ENCODE measurements at regions not wholly inside any gene's neighbourhood (a gene's known extent, or its start where the extent isn't known, plus 50 kb on each side); places are given as distances from the start of the nearest gene placed in this dataset.
"Not testable (repeated sequence)": the region's sequence is repeated elsewhere in the genome, so short reads cannot be mapped to it uniquely, and the experiment has no call there.

DNA sequence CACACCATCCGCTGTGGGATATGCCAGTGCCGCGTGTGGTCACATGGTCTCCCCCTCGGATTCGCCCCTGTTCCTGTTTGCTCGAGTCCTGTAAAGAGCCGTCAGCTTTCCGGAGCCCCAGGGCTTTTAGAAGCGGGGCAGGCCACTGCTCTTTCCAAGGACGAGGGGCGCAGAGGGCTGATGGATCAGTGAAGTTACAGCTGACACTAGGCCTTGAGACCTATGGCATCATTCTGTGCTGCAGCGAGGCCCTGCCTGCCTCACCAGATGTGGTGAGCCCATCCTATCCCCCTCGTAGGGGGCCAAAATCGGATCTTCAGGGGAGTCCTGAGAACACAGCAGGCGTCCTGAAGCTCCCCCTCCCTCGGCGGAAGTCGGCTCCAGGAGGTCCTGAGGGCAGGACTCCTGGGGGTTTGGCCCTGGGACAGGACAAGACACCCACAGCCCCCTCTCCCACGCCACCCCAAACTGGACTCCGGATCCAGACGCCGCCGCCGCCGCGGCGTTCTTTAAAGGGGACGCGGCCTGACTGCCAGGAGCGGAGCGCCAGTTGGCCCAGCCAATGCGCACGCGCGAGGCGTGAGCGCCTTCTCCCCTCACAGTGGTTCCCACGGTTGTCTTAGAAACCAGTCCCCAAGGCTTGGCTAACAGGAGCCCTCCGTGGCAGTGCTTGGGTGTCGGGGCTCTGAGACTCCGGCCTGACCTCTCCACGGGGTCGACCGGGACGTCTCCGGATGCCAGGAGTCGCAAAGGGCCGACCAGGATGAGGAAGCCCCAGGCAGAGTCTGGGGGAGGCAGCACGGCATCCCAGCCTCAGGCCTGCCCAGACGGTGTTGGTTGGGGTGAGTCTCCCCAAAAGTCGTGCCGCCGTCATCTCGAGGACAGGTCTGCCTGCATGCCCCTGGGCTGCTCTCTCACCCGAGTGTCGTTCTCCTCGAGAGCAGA, 371.7 kb downstream of the ZNF716 start:
- DNase-seq = no peak
- peaks cover 60% of the 10 kb centered on the region for H3K27me3 ChIP-seq (ENCODE audit: insufficient read depth, low read depth)
- H3K4me1 ChIP-seq (replicated peaks; ENCODE audit: insufficient read depth) = no peaks in the 10 kb centered on the region
- no peaks in the 10 kb centered on the region for H3K36me3 ChIP-seq (ENCODE audit: low read depth)
- no peak for TF ChIP-seq EZH2 (IDR thresholded peaks at IDR 0.05; ENCODE audit: low read depth)
- TF ChIP-seq, protein P1, sequence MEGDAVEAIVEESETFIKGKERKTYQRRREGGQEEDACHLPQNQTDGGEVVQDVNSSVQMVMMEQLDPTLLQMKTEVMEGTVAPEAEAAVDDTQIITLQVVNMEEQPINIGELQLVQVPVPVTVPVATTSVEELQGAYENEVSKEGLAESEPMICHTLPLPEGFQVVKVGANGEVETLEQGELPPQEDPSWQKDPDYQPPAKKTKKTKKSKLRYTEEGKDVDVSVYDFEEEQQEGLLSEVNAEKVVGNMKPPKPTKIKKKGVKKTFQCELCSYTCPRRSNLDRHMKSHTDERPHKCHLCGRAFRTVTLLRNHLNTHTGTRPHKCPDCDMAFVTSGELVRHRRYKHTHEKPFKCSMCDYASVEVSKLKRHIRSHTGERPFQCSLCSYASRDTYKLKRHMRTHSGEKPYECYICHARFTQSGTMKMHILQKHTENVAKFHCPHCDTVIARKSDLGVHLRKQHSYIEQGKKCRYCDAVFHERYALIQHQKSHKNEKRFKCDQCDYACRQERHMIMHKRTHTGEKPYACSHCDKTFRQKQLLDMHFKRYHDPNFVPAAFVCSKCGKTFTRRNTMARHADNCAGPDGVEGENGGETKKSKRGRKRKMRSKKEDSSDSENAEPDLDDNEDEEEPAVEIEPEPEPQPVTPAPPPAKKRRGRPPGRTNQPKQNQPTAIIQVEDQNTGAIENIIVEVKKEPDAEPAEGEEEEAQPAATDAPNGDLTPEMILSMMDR (conservative IDR thresholded peaks at IDR 0.05) = no peak
- H3K9me2 ChIP-seq (ENCODE audit: insufficient read depth) = no peaks in the 10 kb centered on the region
- H3K4me2 ChIP-seq = no peak overlapping the region
- CTCF ChIA-PET = no interaction called here
- POLR2A ChIA-PET (ENCODE audit: unreplicated experiment) = no interaction called here
- intact Hi-C loops (cut with micrococcal nuclease; ENCODE audit: unreplicated experiment) = no loop called here
- H2AFZ ChIP-seq = no peak overlapping the region
- BruUV-seq (replicated peaks) = no TSS peak
- no peaks in the 10 kb centered on the region for H3F3A ChIP-seq (ENCODE audit: insufficient read depth, low read depth)
- no peaks in the 10 kb centered on the region for H3K79me2 ChIP-seq (ENCODE audit: low read depth)
- H3K9me3 ChIP-seq (ENCODE audit: insufficient read depth, low read depth) = no peaks in the 10 kb centered on the region
- H3K4me3 ChIP-seq = no peak overlapping the region
- no peak overlapping the region for H3K27ac ChIP-seq
- no peaks in the 10 kb centered on the region for H4K20me1 ChIP-seq (ENCODE audit: insufficient read depth)

DNA sequence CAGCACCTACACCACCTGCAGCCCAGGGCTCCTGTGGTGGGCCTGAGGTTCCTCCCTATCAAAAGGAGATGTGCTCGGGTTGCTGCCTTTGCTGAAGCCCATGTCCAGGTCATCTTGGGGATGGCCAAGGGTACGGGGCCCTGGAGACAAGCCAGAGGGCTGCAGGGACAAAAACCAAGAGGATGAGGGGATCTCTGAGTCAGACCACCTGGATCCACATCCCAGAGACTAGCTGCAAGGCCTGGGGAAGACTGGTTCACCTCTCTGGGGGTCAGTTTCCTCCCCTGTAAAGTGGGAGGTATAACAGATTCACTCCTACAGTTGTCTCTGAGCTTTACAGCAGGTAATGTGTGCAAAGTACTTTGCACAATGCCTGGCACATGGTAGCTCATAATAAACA, 376.6 kb downstream of the ZNF716 start:
- CTCF ChIA-PET; H3K4me3 ChIP-seq; H3K36me3 ChIP-seq (ENCODE audit: low read depth); H3K4me1 ChIP-seq (replicated peaks; ENCODE audit: insufficient read depth); H2AFZ ChIP-seq; H3K4me2 ChIP-seq; H3K9me2 ChIP-seq (ENCODE audit: insufficient read depth); BruUV-seq (replicated peaks); H3F3A ChIP-seq (ENCODE audit: insufficient read depth, low read depth); DNase-seq; H3K27ac ChIP-seq; H3K9me3 ChIP-seq (ENCODE audit: insufficient read depth, low read depth); H3K79me2 ChIP-seq (ENCODE audit: low read depth); H4K20me1 ChIP-seq (ENCODE audit: insufficient read depth); POLR2A ChIA-PET (ENCODE audit: unreplicated experiment); intact Hi-C loops (cut with micrococcal nuclease; ENCODE audit: unreplicated experiment): not testable (repeated sequence)
- peaks cover 22% of the 10 kb centered on the region for H3K27me3 ChIP-seq (ENCODE audit: insufficient read depth, low read depth)

DNA sequence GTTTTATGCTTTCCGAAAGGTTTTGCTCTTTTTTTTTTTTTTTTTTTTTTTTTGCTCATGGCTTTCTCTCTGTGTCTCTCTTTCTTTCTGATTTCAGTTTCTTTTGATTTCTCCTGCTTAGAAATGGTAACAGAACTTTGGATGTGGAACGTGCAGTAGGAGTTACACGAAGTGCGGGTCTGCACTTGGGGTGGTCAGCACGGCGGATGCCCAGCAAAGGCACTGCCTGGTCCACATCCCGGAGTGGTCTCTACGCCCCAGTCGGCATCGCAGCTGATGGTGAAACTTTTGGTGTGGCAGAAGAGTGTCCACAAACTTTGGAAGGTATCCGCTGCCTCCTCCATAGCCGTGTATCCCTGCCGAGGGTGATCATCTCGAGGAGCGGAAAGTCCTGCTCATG, 385.2 kb downstream of the ZNF716 start:
- H3K4me3 ChIP-seq; CTCF ChIA-PET; H4K20me1 ChIP-seq (ENCODE audit: insufficient read depth); H3K27me3 ChIP-seq (ENCODE audit: insufficient read depth, low read depth); H3K9me2 ChIP-seq (ENCODE audit: insufficient read depth); H3K36me3 ChIP-seq (ENCODE audit: low read depth); intact Hi-C loops (cut with micrococcal nuclease; ENCODE audit: unreplicated experiment); DNase-seq; POLR2A ChIA-PET (ENCODE audit: unreplicated experiment); H2AFZ ChIP-seq; H3K4me2 ChIP-seq; H3K79me2 ChIP-seq (ENCODE audit: low read depth); H3K4me1 ChIP-seq (replicated peaks; ENCODE audit: insufficient read depth); H3F3A ChIP-seq (ENCODE audit: insufficient read depth, low read depth); H3K9me3 ChIP-seq (ENCODE audit: insufficient read depth, low read depth); H3K27ac ChIP-seq; BruUV-seq (replicated peaks): not testable (repeated sequence)

DNA sequence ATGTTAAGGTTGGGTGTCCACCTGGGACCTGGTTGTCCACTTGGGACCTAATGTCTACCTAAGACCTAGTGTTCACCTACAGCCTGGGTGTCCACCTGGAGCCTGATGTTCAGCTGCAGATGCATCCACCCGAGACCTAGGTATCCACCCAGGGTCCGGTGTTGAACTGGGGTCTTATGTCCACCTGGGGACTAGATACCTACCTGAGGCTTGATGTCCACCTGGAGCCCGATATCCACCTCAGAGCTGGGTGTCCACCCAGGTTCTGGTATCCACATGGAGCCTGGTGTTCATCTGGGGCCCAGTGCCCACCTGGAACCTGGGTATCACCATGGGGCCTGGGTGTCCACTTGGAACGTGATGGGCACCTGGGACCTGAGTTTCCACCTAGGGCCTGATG, 389.2 kb downstream of the ZNF716 start:
- H3K4me2 ChIP-seq; DNase-seq; H3K9me2 ChIP-seq (ENCODE audit: insufficient read depth); H3K9me3 ChIP-seq (ENCODE audit: insufficient read depth, low read depth); POLR2A ChIA-PET (ENCODE audit: unreplicated experiment); intact Hi-C loops (cut with micrococcal nuclease; ENCODE audit: unreplicated experiment); H4K20me1 ChIP-seq (ENCODE audit: insufficient read depth); H3K27ac ChIP-seq; H3K27me3 ChIP-seq (ENCODE audit: insufficient read depth, low read depth); H3K36me3 ChIP-seq (ENCODE audit: low read depth); H3K79me2 ChIP-seq (ENCODE audit: low read depth); BruUV-seq (replicated peaks); CTCF ChIA-PET; H3K4me3 ChIP-seq; H3K4me1 ChIP-seq (replicated peaks; ENCODE audit: insufficient read depth); H2AFZ ChIP-seq; H3F3A ChIP-seq (ENCODE audit: insufficient read depth, low read depth): not testable (repeated sequence)
